Upper lobe of right lung (tissue), 1 donor: ENCODE measurements at regions not wholly inside any gene's neighbourhood (a gene's known extent, or its start where the extent isn't known, plus 50 kb on each side); places are given as distances from the start of the nearest gene placed in this dataset.
"Not testable (repeated sequence)": the region's sequence is repeated elsewhere in the genome, so short reads cannot be mapped to it uniquely, and the experiment has no call there.

ENCODE experiments used
- ATAC-seq: fragments of 200-7000 bp; cut with Tn5 transposase; one replicate; pipeline ENCODE4 v1.9.1; 2020; ENCODE audit warnings: mild to moderate bottlenecking, moderate library complexity
- DNase-seq: peaks from one replicate; pipeline ENCODE4 v3.0.0-alpha.2; 2020
- H3K27ac ChIP-seq: fragments of 200-600 bp; one replicate; pipeline ENCODE4 v1.8.0; 2022
- H3K27me3 ChIP-seq: fragments of 200-600 bp; one replicate; pipeline ENCODE4 v1.8.0; 2022; ENCODE audit warnings: mild to moderate bottlenecking
- H3K36me3 ChIP-seq: fragments of 200-600 bp; one replicate; pipeline ENCODE4 v1.8.0; 2022
- H3K4me1 ChIP-seq: fragments of 200-600 bp; one replicate; pipeline ENCODE4 v1.8.0; 2022
- H3K4me3 ChIP-seq: fragments of 200-600 bp; one replicate; pipeline ENCODE4 v1.8.0; 2022; ENCODE audit warnings: mild to moderate bottlenecking
- H3K9me3 ChIP-seq: fragments of 200-600 bp; one replicate; pipeline ENCODE4 v1.8.0; 2022
- CTCF ChIP-seq: fragments of 200-600 bp; IDR thresholded peaks from one replicate; pipeline ENCODE4 v1.8.0; 2022; ENCODE audit warnings: antibody characterized with exemption
- intact Hi-C: fragments of 100-400 bp; cut with DNase I; formaldehyde crosslinking; loops from one replicate; pipeline ENCODE4 v1.11.0; 2022
- donor health status: DM: no; HTN: yes; CAD: no; lungs with severe emphysema.

- DNase-seq, result no peak
- Histone ChIP-seq H3K9me3 (no peaks in the 10 kb centered on the region), H3K27ac (no peak overlapping the region), H3K36me3 (no peaks in the 10 kb centered on the region), H3K4me1 (no peaks in the 10 kb centered on the region), H3K27me3 (no peaks in the 10 kb centered on the region), H3K4me3 (no peak overlapping the region)
- no peak for ATAC-seq
- intact Hi-C loops, result no loop called here
- TF ChIP-seq CTCF, result no peak
These were observed 353.6 kb upstream of the FANCL start for GRCh38 chr2:58594762-58595161.

- no peak overlapping the region for H3K27ac ChIP-seq
- no peak for TF ChIP-seq CTCF
- no peaks in the 10 kb centered on the region for H3K27me3 ChIP-seq
- no peaks in the 10 kb centered on the region for H3K36me3 ChIP-seq
- intact Hi-C loops, result no loop called here
- DNase-seq (no peak), ATAC-seq (no peak)
- no peaks in the 10 kb centered on the region for H3K4me1 ChIP-seq
- no peak overlapping the region for H3K4me3 ChIP-seq
- H3K9me3 ChIP-seq, result no peaks in the 10 kb centered on the region
These were observed 353.1 kb upstream of the FANCL start for GRCh38 chr2:58594175-58594574.

GRCh38 chr2:58586178-58586577 lies 345.1 kb upstream of the FANCL start:
- H3K36me3 ChIP-seq, H3K4me3 ChIP-seq, DNase-seq, H3K27ac ChIP-seq, intact Hi-C loops, H3K27me3 ChIP-seq, H3K9me3 ChIP-seq, H3K4me1 ChIP-seq, ATAC-seq: not testable (repeated sequence)

DNA sequence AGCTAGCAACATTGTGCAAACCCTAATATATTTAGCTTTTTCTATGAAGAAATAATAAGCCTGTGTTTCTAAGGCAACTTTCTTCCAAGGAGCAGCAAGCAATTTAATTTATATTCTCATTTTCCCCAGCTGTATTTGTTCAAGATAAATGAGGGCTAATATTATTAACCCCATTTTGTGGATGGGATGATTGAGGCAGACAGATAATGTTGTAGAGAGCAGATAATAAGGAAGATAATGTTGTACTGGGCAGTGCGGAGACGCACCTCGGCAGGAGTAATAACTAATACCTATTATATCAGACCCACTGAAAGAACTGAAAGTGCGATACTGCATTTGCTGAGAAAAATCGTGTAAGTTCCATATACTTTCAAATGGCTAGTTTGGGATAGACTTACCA lies 344.1 kb upstream of the FANCL start:
- no peak overlapping the region for H3K27ac ChIP-seq
- H3K9me3 ChIP-seq, result no peaks in the 10 kb centered on the region
- intact Hi-C loops, result no loop called here
- TF ChIP-seq CTCF, result no peak
- no peaks in the 10 kb centered on the region for H3K27me3 ChIP-seq
- H3K36me3 ChIP-seq, result no peaks in the 10 kb centered on the region
- no peaks in the 10 kb centered on the region for H3K4me1 ChIP-seq
- no peak for DNase-seq
- H3K4me3 ChIP-seq, result no peak overlapping the region
- no peak for ATAC-seq

DNA sequence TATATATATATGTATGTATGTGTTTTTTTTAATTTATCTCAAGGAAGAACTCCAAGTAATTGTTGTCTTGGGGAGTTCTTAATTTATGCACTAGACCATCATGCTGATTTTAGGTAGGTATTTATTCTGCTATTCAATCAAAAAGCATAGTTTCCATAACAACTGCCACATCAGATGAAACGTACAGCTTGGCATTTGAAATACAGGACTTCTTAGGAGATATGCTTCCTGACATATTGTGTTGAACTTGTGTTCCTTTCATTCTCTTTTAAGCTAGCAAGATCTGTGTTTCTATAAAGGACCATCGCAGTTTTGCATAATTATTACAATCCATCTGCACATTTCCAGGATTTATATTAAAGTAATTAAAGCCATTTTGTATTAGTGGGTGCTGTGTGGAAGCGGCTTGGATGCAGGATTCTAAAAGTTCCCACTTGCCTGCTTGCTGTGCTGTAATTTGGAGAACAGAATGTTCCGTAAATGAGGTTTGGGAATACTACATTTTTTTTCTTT lies 343.5 kb upstream of the FANCL start:
- intact Hi-C loops, result no loop called here
- Histone ChIP-seq H3K36me3 (no peaks in the 10 kb centered on the region), H3K4me3 (no peak overlapping the region), H3K4me1 (no peaks in the 10 kb centered on the region), H3K9me3 (no peaks in the 10 kb centered on the region), H3K27ac (no peak overlapping the region), H3K27me3 (no peaks in the 10 kb centered on the region)
- no peak for DNase-seq
- no peak for ATAC-seq
- TF ChIP-seq CTCF, result no peak

DNA sequence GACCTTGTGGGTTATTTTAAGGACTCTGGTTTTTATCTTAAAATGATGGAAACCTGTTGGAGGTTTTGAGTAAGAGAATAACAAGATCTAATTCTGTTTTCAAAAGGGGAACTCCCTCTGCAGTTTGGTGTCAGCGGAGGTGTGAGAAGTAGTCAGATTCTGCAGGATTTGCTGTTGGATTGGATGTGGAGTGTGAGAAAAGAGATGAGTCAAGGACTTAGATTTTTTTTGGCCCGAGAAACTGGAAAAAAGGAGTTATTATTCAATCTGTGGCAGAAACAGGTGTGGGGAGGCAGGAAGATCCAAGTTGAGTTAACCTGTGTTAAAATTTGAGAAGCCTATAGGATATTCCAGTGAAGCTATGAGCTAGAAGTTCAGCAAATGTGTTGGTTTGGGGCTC lies 337.2 kb upstream of the FANCL start:
- no peaks in the 10 kb centered on the region for H3K36me3 ChIP-seq
- no peaks in the 10 kb centered on the region for H3K27me3 ChIP-seq
- no peak overlapping the region for H3K27ac ChIP-seq
- intact Hi-C loops, result no loop called here
- ATAC-seq, result no peak
- no peak overlapping the region for H3K4me3 ChIP-seq
- TF ChIP-seq CTCF, result no peak
- no peaks in the 10 kb centered on the region for H3K9me3 ChIP-seq
- H3K4me1 ChIP-seq, result no peaks in the 10 kb centered on the region
- no peak for DNase-seq
